ENCODE measurements at regions not wholly inside any gene's neighbourhood (a gene's known extent, or its start where the extent isn't known, plus 50 kb on each side); places are given as distances from the start of the nearest gene placed in this dataset.

DNA sequence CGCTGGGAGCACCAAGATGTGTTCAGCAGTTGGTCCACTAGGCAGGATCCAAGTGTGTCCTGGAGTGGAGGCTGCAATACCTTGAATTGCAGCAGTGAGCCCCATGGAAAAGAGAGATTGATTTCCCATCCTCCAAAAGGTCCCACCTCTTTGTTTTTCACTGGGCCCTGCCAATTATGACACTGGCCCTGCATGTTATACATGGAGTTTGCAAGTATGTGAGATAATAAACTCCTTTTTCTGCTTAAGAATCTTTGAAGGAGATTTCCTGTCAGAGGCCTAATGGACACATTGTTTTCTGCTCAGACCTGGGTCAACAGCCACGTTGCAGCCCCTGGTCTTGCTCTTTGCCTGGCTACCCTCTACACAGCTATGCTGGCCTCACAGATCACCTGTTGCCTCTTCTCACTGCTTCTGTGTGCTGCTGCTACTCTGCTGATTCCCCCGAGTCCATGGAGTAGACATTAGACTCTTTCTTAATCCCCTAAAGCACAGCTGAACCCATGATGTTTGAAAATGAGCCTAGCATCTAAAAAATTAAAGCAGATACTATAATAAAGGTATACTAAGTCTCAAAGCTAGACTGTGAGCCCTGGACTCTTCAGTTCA, 341.9 kb upstream of the CDH11 start:
- TF ChIP-seq SUZ12 (IDR thresholded peaks at IDR 0.05) (no peak), HDGF (IDR thresholded peaks at IDR 0.05; ENCODE audit: borderline replicate concordance) (no peak)

All from HEK293T (cell line).